ENCODE measurements at regions not wholly inside any gene's neighbourhood (a gene's known extent, or its start where the extent isn't known, plus 50 kb on each side); places are given as distances from the start of the nearest gene placed in this dataset.

- DNase-seq (ENCODE audit: low spot score) (no peak), ATAC-seq (ENCODE audit: low FRiP score) (no peak)
- no peak for TF ChIP-seq CTCF (IDR thresholded peaks at IDR 0.05)
These were observed 1079.9 kb upstream of the C9orf72 start for GRCh38 chr9:28653216-28653615.

GRCh38 chr9:28656727-28657126 is 1083.4 kb upstream of the C9orf72 start:
- ATAC-seq (ENCODE audit: low FRiP score) (no peak), DNase-seq (ENCODE audit: low spot score) (no peak)
- no peak for TF ChIP-seq CTCF (IDR thresholded peaks at IDR 0.05)

GRCh38 chr9:28661853-28662252 is 1088.6 kb upstream of the C9orf72 start:
- no peak for ATAC-seq (ENCODE audit: low FRiP score)
- no peak for TF ChIP-seq CTCF (IDR thresholded peaks at IDR 0.05)
- DNase-seq (ENCODE audit: low spot score) = no peak

GRCh38 chr9:28662675-28663074 is 1089.4 kb upstream of the C9orf72 start:
- ATAC-seq (ENCODE audit: low FRiP score) (no peak), DNase-seq (ENCODE audit: low spot score) (no peak)
- TF ChIP-seq CTCF (IDR thresholded peaks at IDR 0.05) = no peak

GRCh38 chr9:28668158-28668557 is 1094.9 kb upstream of the C9orf72 start:
- no peak for TF ChIP-seq CTCF (IDR thresholded peaks at IDR 0.05)
- no peak for ATAC-seq (ENCODE audit: low FRiP score)
- no peak for DNase-seq (ENCODE audit: low spot score)

- no peak for ATAC-seq (ENCODE audit: low FRiP score)
- DNase-seq (ENCODE audit: low spot score) = no peak
- TF ChIP-seq CTCF (IDR thresholded peaks at IDR 0.05) = no peak
These were observed 1097.7 kb upstream of the C9orf72 start for GRCh38 chr9:28671000-28671399.

- no peak for TF ChIP-seq CTCF (IDR thresholded peaks at IDR 0.05)
- ATAC-seq (ENCODE audit: low FRiP score) (no peak), DNase-seq (ENCODE audit: low spot score) (no peak)
These were observed 1104.8 kb upstream of the C9orf72 start for GRCh38 chr9:28678097-28678496.
